ENCODE measurements at regions not wholly inside any gene's neighbourhood (a gene's known extent, or its start where the extent isn't known, plus 50 kb on each side); places are given as distances from the start of the nearest gene placed in this dataset.

DNA sequence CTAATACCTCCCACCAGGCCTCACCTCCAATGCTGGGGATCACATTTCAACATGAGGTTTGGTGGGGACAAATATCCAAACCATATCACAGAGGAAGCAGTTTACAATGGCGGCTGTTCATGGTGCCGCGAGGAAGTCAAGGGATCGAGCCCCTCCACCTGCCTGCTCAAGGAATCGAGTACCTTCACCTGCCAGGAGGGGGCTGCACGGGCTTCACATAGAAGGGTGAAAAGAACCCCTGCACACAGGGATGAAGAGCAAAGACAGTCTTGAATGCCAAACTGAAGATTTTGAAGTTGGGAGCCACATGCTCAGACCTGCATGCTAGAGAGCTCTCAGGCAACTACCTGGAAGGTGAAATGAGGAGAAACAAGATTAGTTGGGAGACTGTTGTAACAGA lies 110.3 kb downstream of the KCNF1 start:
- no peak overlapping the region for H3K27ac Mint-ChIP-seq
- no peaks in the 10 kb centered on the region for H3K9me3 Mint-ChIP-seq
- CTCF ChIA-PET: no interaction called here
- POLR2A ChIA-PET: no interaction called here
- ATAC-seq (ENCODE audit: low read depth) (no peak), DNase-seq (no peak)
- H3K4me3 Mint-ChIP-seq: no peak overlapping the region
- intact Hi-C loops (cut with micrococcal nuclease): no loop called here
- TF ChIP-seq, protein P1, sequence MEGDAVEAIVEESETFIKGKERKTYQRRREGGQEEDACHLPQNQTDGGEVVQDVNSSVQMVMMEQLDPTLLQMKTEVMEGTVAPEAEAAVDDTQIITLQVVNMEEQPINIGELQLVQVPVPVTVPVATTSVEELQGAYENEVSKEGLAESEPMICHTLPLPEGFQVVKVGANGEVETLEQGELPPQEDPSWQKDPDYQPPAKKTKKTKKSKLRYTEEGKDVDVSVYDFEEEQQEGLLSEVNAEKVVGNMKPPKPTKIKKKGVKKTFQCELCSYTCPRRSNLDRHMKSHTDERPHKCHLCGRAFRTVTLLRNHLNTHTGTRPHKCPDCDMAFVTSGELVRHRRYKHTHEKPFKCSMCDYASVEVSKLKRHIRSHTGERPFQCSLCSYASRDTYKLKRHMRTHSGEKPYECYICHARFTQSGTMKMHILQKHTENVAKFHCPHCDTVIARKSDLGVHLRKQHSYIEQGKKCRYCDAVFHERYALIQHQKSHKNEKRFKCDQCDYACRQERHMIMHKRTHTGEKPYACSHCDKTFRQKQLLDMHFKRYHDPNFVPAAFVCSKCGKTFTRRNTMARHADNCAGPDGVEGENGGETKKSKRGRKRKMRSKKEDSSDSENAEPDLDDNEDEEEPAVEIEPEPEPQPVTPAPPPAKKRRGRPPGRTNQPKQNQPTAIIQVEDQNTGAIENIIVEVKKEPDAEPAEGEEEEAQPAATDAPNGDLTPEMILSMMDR (IDR thresholded peaks at IDR 0.05): no peak
- no peaks in the 10 kb centered on the region for H3K36me3 Mint-ChIP-seq (ENCODE audit: low read depth)
- peaks cover 20% of the 10 kb centered on the region for H3K27me3 Mint-ChIP-seq
- no peaks in the 10 kb centered on the region for H3K4me1 Mint-ChIP-seq

DNA sequence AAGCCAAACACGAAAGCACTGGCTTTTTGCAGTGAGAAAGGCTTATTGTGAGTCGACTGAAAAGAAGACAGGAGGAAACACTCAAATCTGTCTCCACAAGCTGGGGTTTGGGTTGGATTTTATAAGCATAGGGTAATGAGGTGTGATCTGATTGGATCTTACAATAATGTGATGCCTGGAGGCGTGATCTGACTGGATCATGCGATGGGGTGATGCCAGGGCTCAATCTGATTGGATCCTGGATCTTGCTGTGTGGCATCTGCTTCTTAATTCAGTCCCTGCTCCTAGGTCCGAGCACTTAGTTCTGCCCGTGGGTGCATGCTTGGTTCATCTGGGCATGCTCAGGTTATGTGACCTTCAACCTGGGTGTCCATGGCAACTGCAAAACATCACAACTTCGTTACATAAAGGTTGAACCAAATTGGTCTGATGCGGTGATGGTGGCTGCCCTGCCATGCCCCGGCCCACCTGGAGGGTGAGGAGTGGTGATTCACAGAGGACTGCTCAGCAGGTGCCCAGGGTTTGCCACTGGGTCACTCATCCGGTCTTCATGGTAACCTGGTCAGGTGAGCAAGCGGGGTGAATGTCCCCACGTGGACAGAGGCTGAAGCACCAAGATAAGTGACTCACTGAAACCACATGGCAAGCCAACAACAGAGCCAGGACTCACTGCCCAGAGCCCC lies 111.0 kb downstream of the KCNF1 start:
- ATAC-seq (ENCODE audit: low read depth) (no peak), DNase-seq (no peak)
- Mint-ChIP-seq H3K4me3 (no peak overlapping the region), H3K4me1 (no peaks in the 10 kb centered on the region), H3K9me3 (no peaks in the 10 kb centered on the region), H3K36me3 (ENCODE audit: low read depth) (no peaks in the 10 kb centered on the region), H3K27ac (no peak overlapping the region), H3K27me3 (peaks cover 20% of the 10 kb centered on the region)
- CTCF ChIA-PET: no interaction called here
- POLR2A ChIA-PET: no interaction called here
- intact Hi-C loops (cut with micrococcal nuclease): no loop called here
- TF ChIP-seq, protein P1 (IDR thresholded peaks at IDR 0.05): no peak

- no peaks in the 10 kb centered on the region for H3K36me3 Mint-ChIP-seq (ENCODE audit: low read depth)
- H3K4me1 Mint-ChIP-seq: no peaks in the 10 kb centered on the region
- ATAC-seq (ENCODE audit: low read depth) (no peak), DNase-seq (no peak)
- TF ChIP-seq, protein P1 (IDR thresholded peaks at IDR 0.05): no peak
- H3K4me3 Mint-ChIP-seq: no peak overlapping the region
- H3K9me3 Mint-ChIP-seq: no peaks in the 10 kb centered on the region
- intact Hi-C loops (cut with micrococcal nuclease): no loop called here
- H3K27me3 Mint-ChIP-seq: peaks cover 18% of the 10 kb centered on the region
- H3K27ac Mint-ChIP-seq: no peak overlapping the region
- POLR2A ChIA-PET: no interaction called here
- CTCF ChIA-PET: no interaction called here
Observed at GRCh38 chr2:11023326-11024258, 111.9 kb downstream of the KCNF1 start.

GRCh38 chr2:11024259-11024645 lies 112.5 kb downstream of the KCNF1 start:
- TF ChIP-seq, protein P1 (IDR thresholded peaks at IDR 0.05): no peak
- ATAC-seq (ENCODE audit: low read depth) (no peak), DNase-seq (no peak)
- peaks cover 13% of the 10 kb centered on the region for H3K27me3 Mint-ChIP-seq
- no peak overlapping the region for H3K4me3 Mint-ChIP-seq
- H3K36me3 Mint-ChIP-seq (ENCODE audit: low read depth): no peaks in the 10 kb centered on the region
- ChIA-PET POLR2A (no interaction called here), CTCF (no interaction called here)
- intact Hi-C loops (cut with micrococcal nuclease): no loop called here
- no peaks in the 10 kb centered on the region for H3K9me3 Mint-ChIP-seq
- H3K27ac Mint-ChIP-seq: no peak overlapping the region
- H3K4me1 Mint-ChIP-seq: no peaks in the 10 kb centered on the region

DNA sequence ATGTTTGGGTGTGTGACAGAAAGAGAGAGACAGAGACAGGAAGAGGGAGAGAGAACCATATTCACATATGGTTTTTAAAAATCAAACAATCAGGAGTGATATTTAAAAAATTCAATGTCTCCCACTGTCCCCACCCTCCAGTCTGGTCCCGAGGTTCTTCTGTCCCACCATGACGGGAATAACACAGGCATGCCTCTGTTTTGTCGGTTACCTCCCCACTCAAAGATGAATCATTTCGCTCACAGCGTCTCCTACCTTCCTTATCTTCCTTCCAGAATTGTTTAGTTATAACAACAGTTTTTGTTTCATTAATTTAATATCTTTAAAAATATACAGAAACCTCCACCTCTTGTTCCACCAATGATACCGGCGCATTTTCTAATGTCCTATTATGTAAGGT lies 113.0 kb downstream of the KCNF1 start:
- ATAC-seq (ENCODE audit: low read depth) (no peak), DNase-seq (no peak)
- no peak overlapping the region for H3K4me3 Mint-ChIP-seq
- intact Hi-C loops (cut with micrococcal nuclease): no loop called here
- H3K27me3 Mint-ChIP-seq: peaks cover 13% of the 10 kb centered on the region
- ChIA-PET POLR2A (no interaction called here), CTCF (no interaction called here)
- no peaks in the 10 kb centered on the region for H3K4me1 Mint-ChIP-seq
- TF ChIP-seq, protein P1 (IDR thresholded peaks at IDR 0.05): no peak
- H3K36me3 Mint-ChIP-seq (ENCODE audit: low read depth): no peaks in the 10 kb centered on the region
- H3K9me3 Mint-ChIP-seq: no peaks in the 10 kb centered on the region
- no peak overlapping the region for H3K27ac Mint-ChIP-seq
